NT2/D1 (cell line): ENCODE measurements at regions not wholly inside any gene's neighbourhood (a gene's known extent, or its start where the extent isn't known, plus 50 kb on each side); places are given as distances from the start of the nearest gene placed in this dataset.

ENCODE experiments used
- SUZ12 ChIP-seq: IDR thresholded peaks from 2 replicates; pipeline ENCODE4 v1.6.1; 2011; ENCODE audit not compliant: insufficient read length, insufficient read depth; ENCODE audit errors: extremely low read depth
- ZNF274 ChIP-seq: IDR thresholded peaks from 2 replicates; pipeline ENCODE4 v1.6.1; 2011; ENCODE audit warnings: mild to moderate bottlenecking, low read depth, low read length

GRCh38 chr10:109744020-109744419 is 179.3 kb downstream of the XPNPEP1 start:
- TF ChIP-seq SUZ12 (no peak), ZNF274 (no peak)
